ENCODE measurements at regions not wholly inside any gene's neighbourhood (a gene's known extent, or its start where the extent isn't known, plus 50 kb on each side); places are given as distances from the start of the nearest gene placed in this dataset.

- H3K9me3 Mint-ChIP-seq (ENCODE audit: unreplicated experiment), result peaks cover 16% of the 10 kb centered on the region
- no peak overlapping the region for H3K4me3 ChIP-seq (ENCODE audit: low read depth, low read length)
- H3K27ac Mint-ChIP-seq (ENCODE audit: unreplicated experiment), result peak overlapping the region; percentile 54
- no peaks in the 10 kb centered on the region for H3K27me3 ChIP-seq (replicated peaks; ENCODE audit: control insufficient read depth, insufficient read depth, low read length)
- H3K4me1 ChIP-seq, result no peaks in the 10 kb centered on the region
- no TSS peak for BruUV-seq (replicated peaks)
- no peaks in the 10 kb centered on the region for H3K9me3 ChIP-seq
- H3K4me3 Mint-ChIP-seq (ENCODE audit: unreplicated experiment), result no peak overlapping the region
- H3K27me3 Mint-ChIP-seq (ENCODE audit: insufficient read depth, unreplicated experiment), result peaks cover 5% of the 10 kb centered on the region
- no peaks in the 10 kb centered on the region for H3K36me3 Mint-ChIP-seq (ENCODE audit: insufficient read depth, unreplicated experiment)
- intact Hi-C loops (cut with micrococcal nuclease; ENCODE audit: unreplicated experiment), result no loop called here
- POLR2A ChIA-PET, result no interaction called here
- CTCF ChIA-PET, result no interaction called here
- H3K4me1 Mint-ChIP-seq (ENCODE audit: low read depth, unreplicated experiment), result peaks cover 4% of the 10 kb centered on the region
- no peak for TF ChIP-seq CTCF (IDR thresholded peaks at IDR 0.05; ENCODE audit: insufficient read depth in 1 of 2, low read depth in 1 of 2, low read length in 1 of 2, severe bottlenecking in 1 of 2, unreplicated experiment in 1 of 2)
- no peaks in the 10 kb centered on the region for H3K36me3 ChIP-seq (ENCODE audit: control insufficient read depth, insufficient read depth, low read length)
- DNase-seq, result no peak
Measured at GRCh38 chr4:26218677-26219605, 101.9 kb upstream of the RBPJ start.

GRCh38 chr4:26220696-26221095 lies 100.1 kb upstream of the RBPJ start:
- no peaks in the 10 kb centered on the region for H3K27me3 ChIP-seq (replicated peaks; ENCODE audit: control insufficient read depth, insufficient read depth, low read length)
- no TSS peak for BruUV-seq (replicated peaks)
- Mint-ChIP-seq H3K27me3 (ENCODE audit: insufficient read depth, unreplicated experiment) (no peaks in the 10 kb centered on the region), H3K36me3 (ENCODE audit: insufficient read depth, unreplicated experiment) (no peaks in the 10 kb centered on the region), H3K9me3 (ENCODE audit: unreplicated experiment) (peaks cover 10% of the 10 kb centered on the region), H3K27ac (ENCODE audit: unreplicated experiment) (no peak overlapping the region), H3K4me1 (ENCODE audit: low read depth, unreplicated experiment) (no peaks in the 10 kb centered on the region), H3K4me3 (ENCODE audit: unreplicated experiment) (no peak overlapping the region)
- ChIA-PET POLR2A (no interaction called here), CTCF (no interaction called here)
- intact Hi-C loops (cut with micrococcal nuclease; ENCODE audit: unreplicated experiment), result no loop called here
- no peak for DNase-seq
- H3K9me3 ChIP-seq, result no peaks in the 10 kb centered on the region
- H3K4me3 ChIP-seq (ENCODE audit: low read depth, low read length), result no peak overlapping the region
- TF ChIP-seq CTCF (IDR thresholded peaks at IDR 0.05; ENCODE audit: insufficient read depth in 1 of 2, low read depth in 1 of 2, low read length in 1 of 2, severe bottlenecking in 1 of 2, unreplicated experiment in 1 of 2), result no peak
- no peaks in the 10 kb centered on the region for H3K36me3 ChIP-seq (ENCODE audit: control insufficient read depth, insufficient read depth, low read length)
- no peaks in the 10 kb centered on the region for H3K4me1 ChIP-seq

GRCh38 chr4:26223155-26223554 lies 97.7 kb upstream of the RBPJ start:
- Mint-ChIP-seq H3K4me3 (ENCODE audit: unreplicated experiment) (no peak overlapping the region), H3K36me3 (ENCODE audit: insufficient read depth, unreplicated experiment) (no peaks in the 10 kb centered on the region), H3K4me1 (ENCODE audit: low read depth, unreplicated experiment) (peaks cover 7% of the 10 kb centered on the region), H3K27ac (ENCODE audit: unreplicated experiment) (no peak overlapping the region), H3K27me3 (ENCODE audit: insufficient read depth, unreplicated experiment) (no peaks in the 10 kb centered on the region), H3K9me3 (ENCODE audit: unreplicated experiment) (peaks cover 10% of the 10 kb centered on the region)
- ChIA-PET CTCF (no interaction called here), POLR2A (no interaction called here)
- Histone ChIP-seq H3K36me3 (ENCODE audit: control insufficient read depth, insufficient read depth, low read length) (no peaks in the 10 kb centered on the region), H3K27me3 (replicated peaks; ENCODE audit: control insufficient read depth, insufficient read depth, low read length) (no peaks in the 10 kb centered on the region), H3K4me3 (ENCODE audit: low read depth, low read length) (no peak overlapping the region), H3K4me1 (no peaks in the 10 kb centered on the region), H3K9me3 (no peaks in the 10 kb centered on the region)
- DNase-seq, result no peak
- no TSS peak for BruUV-seq (replicated peaks)
- intact Hi-C loops (cut with micrococcal nuclease; ENCODE audit: unreplicated experiment), result no loop called here
- no peak for TF ChIP-seq CTCF (IDR thresholded peaks at IDR 0.05; ENCODE audit: insufficient read depth in 1 of 2, low read depth in 1 of 2, low read length in 1 of 2, severe bottlenecking in 1 of 2, unreplicated experiment in 1 of 2)
